IPS DF 4.7 (cell line): ENCODE measurements at regions not wholly inside any gene's neighbourhood (a gene's known extent, or its start where the extent isn't known, plus 50 kb on each side); places are given as distances from the start of the nearest gene placed in this dataset.

Experiments
- DNase-seq: peaks from one replicate; pipeline ENCODE4 v3.0.0-alpha.2; 2013; ENCODE audit warnings: low spot score; ENCODE audit errors: extremely low read depth

DNA sequence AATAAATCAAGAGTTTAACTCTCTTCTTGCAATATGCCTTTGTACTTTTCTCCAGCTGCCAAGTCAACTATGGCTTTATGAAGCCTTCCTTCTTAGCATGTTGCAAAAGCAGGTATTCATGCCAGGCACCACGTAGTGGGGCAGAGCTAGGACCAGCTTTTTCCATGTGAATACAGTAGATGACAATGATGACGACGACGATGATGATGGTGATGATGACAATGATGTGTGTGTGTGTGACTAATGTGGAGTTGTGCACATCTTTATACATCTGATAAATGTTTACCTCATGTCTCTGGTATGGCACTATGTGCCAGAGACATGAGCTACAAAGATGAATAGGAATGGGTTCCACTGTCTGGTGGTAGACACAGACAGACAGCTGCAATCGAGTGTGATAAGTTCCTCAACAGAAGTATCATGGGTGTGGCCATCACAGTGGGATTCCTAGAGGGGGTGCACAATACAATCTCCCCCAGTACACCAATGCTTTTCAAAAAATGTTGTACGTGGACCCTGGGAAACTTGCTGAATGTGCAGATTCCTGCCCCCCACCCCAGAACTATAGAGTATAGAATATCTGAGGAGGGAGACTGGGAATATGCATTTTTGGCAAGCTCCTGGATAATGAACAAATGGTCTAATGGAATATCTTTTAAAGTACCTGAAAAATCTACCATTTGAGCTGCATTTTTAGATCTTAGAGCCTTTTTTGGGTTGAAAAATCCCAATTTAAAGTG is 183.4 kb downstream of the ABCC12 start:
- DNase-seq, result no peak

DNA sequence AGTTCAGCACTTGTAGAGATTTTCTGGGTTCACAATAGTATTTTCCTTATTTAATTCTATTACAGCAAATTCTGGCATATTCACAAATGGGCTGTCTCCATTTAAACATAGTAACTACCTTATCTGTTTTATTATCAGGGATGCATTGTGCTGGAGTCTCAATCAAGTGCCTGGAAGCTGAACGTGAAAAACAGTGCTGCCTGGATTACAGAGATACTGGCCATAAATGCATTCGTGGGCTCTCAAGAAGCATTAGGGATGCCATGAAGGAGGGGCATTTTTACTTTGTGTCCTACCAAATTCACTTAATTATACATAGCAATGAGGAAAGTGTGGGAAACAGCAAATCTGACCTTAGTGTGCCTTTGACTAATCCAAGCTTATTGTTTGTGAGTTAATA is 184.6 kb downstream of the ABCC12 start:
- DNase-seq, result no peak

DNA sequence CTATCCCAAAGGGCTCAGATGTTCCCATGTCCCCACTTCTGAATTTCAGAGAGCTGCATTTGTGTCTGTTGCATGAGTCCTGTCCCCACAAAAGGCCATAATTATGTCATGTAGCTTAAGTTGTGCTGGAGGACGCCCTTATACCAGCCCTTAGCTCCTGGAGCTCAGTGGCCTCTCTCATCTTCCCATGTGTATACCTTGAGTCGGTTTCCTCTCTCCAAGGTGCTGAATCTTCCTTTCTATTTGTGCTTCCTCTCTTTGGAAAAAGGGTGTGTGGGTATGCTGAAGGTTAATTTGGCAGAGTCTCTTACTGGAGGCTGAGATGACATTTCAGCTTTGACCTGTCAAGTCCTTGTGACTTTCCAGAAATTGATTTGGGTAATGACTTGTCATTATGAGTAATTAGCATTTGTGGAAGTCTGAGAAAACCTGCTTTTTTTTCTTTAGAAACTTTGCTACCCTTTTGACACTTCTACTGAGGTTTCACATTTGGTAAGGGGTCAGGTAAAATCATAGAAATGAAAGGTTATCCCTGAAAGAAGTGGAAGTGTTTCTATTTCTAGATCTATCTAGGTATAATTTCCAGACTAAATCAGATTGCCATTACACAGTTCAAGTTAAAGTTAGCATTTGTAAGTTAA is 185.4 kb downstream of the ABCC12 start:
- peak; percentile 41 for DNase-seq

DNA sequence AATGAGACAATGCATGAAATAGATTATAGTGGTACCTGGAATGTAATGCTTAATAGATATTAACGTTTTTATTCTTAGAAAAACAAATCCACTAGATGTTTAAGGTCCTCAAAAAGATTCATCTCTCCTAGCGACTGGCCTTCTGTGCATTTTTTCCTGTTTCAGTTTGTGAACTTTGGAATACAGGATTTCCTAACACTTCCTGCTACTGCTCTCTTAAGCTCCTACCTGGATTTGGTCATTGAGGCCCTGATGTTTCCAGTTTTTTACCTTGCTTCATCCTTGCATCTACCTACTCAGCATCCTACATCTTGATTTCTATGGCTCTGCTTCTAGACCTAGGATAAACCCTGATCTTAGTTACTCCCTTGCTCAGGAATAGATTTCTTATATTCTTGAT is 188.4 kb downstream of the ABCC12 start:
- DNase-seq, result no peak

DNA sequence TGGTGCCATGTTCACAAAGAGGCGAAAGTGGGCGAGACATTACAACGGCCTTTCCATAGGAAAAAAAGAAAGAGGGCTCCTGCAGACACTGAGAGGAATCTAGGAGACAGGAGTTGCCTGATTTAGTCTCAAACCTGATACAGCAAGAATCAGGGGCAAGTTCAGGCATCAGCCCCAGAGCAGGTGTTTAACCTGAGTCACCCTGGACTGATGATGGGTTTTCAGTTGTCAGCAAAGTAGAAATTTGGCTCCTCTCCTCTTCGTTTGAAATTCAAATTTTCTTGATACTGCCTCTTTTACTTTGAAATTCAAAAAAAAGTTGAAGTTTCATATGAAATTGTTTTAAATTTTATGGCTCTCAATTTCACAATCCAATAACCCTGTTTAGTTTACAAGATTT is 189.5 kb downstream of the ABCC12 start:
- DNase-seq, result no peak

DNA sequence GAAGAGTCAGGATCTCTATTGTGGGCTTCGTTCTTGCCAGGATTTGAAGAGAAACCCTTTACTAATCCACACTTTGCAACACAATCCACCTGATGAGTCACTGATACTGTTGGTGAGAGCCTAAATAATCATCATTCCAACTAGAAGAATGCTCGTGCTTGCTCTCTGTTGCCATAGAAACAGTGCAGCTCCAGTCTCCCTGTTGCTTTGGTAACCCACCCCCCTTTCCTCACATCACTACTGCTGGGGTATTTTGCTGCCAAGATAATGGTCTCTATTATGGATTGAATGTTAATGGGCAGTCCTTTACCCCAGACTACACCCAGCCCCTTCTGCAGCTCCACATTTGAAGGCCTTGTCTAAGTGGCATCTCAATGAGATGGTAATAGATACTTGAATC is 190.4 kb downstream of the ABCC12 start:
- peak; percentile 49 for DNase-seq

DNA sequence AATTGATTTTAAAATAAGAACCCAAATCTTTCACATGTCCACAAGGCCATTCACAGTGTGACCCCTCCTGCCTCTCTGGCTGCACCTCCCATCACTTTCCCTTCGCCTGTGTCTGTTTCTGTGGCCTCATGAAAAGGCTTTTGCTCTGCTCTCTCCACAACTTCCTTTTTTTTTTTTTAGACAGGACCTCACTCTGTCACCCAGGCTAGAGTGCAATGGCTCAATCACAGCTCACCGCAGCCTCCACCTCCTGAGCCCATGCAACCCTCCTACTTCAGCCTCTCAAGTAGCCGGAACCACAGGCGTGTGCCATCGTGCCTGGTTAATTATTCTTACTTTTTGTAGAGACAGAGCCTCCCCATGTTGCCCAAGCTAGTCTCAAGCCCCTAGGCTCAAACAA is 197.1 kb downstream of the ABCC12 start:
- no peak for DNase-seq

DNA sequence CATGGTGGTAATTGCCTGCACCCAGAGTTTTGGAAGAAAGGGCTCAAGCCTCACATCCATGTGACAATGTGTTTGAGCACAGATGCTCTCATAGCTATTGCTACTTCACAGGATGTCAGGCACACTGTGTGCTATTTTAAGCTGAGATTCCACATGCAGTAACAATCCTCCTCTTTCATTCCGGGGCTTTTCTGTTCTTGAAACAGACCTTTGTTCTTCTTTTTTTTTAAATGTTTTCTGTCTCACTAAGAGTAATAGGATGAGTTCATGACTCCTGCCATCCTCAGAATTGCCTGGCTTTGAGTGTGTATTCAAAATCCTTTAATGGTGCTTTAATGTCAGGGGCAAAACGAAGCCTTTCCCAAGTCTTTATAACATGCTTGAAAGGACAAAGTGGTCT is 198.9 kb downstream of the ABCC12 start:
- DNase-seq, result no peak

DNA sequence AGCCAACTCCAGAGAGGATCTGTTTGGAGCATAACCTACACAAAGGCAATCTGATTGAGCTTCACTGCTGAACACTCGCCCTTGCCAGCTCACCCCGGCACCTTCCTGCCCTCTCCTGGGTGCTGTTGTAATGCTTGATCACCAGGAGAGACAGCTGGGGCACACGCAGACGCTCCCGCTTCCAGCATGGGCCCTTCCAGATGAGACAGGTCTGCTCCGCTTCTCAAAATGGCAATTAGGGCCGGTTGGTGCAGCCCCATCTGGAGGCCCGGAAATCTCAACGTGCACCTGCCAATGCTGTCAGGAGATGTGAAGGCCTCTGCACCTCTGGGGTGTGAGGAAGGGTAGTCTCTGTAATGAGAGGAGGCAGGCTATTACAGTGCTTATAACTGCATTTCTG is 206.1 kb downstream of the ABCC12 start:
- no peak for DNase-seq

DNA sequence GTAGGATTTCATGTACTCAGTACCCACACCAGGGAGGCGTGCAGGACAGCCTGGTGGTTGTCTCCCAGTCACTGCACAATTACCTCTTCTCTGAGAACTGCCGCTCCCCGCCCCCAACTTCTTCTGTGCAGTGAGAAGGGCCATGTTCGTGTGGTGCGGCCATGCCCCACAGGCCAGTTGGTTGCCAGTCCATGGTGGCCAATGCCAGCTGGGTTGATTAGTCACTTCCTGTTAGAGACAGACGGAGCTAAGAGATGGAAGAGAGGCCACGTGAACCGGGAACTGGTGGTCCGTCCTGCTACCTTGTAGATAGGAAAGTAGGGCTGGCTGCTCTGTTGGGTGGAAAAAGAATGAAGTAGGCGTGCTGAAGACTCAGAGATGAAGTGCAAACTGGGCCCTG is 206.5 kb downstream of the ABCC12 start:
- no peak for DNase-seq

DNA sequence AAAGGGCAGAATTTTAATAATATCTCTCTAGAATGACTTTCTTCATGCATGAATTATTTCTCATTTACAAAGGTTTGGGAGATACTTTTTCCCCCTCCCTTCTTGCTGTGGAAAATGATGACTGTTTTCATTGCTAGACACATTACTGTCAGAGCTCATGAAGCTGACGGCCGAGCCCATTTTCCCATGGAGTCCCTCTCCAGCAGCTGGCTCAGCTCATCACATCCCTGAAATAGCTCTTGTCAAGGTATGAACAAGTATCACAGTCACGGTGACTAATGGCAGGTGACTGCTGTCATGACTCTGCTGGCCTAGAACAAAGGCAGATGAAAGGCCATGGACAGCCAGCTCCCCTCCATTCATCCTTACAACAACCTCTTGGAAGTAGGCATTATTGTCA is 208.1 kb downstream of the ABCC12 start:
- DNase-seq, result no peak

DNA sequence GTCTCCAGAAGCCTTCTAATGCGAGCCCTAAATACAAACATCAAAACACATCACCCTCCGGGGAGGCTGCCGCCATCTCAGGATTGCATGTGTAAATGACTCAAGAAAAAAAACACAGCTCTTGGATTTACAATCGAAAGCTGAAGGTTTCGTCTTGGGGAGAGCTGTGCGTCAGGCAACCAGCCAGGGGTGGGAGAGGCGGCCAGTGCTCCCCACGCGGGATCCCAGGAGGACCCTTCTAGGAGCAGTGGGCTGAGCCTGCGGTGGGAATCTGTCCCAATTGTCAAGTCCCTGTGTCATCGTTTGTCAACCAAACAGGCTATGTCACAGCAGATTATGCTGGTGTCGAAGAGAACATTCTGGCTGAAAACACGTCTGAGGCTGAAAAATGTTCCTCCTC is 209.7 kb downstream of the ABCC12 start:
- no peak for DNase-seq

DNA sequence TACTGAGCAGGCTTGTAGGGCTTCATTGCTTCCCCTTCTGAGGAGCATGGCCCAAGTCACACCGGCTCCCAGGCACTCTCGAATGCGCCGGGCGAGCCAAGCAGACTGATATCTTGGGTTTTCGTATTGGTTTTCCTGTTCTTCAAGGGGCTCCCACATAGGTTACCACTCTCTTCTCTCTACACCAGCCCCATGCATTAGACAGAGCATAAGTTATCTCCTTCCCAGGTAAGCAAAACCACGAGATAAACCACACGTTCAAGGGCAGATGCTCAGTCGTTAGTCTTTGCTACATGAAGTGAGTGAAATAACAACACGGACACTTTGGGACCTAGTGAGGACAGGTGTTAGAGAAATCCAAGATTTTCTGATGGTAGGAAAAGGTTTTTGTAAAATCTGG is 211.2 kb downstream of the ABCC12 start:
- DNase-seq, result no peak

DNA sequence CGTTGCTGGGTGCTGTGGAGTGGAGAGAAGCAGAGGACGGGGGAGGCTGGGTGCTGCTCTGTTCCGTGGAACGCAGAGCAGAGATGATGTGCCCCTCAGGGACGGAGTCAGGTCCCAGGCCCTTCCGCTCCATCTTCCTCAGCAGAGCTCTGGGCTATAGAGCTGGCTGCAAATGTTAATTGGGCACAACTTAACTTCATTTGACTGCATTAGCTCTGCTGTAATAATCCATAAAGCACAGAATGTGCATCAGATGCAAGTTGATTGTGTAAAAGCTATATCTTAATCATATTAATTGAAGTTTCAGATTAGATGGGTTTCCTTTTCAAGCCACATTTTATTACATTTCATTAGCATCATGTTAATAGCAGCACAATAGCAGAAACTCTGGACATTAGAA is 212.6 kb downstream of the ABCC12 start:
- no peak for DNase-seq

DNA sequence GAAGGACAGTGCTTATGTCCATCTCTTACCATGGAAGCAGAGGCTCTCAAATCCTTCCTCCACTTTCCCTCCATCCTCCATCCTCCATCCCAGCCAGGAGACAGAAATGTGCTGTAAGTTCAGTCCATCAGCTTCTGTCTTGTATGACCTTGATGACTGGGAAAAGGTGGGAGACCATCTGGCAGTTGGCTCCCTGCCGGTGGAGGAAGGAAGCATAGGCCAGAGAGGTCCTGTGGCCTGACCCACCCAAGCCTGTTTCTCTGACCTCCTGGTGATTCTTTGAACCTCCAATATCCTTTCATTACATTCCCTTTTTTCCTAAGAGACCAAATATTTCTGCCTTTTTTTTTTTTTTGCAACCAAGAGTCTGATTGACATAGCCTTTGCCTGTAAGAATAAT is 215.3 kb downstream of the ABCC12 start:
- no peak for DNase-seq

DNA sequence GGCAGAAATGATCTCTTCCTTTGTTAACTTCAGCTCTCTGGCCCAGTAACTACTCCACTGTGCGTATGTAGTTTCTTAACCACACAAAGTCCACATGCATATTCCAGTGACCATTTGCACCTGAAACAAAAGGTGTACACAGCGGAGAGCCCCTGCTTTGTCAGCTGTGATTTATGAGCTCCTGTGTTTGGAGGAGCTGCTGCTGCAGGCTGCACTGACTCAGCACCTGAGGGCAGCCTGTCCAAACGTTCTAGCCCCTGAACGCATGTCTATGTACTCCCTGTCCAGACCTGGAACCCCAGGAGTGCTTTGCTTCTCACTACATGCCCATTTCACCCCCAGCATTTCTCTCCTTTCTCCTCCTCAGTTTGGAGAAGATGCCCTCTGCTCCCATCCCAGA is 216.1 kb downstream of the ABCC12 start:
- DNase-seq, result no peak

DNA sequence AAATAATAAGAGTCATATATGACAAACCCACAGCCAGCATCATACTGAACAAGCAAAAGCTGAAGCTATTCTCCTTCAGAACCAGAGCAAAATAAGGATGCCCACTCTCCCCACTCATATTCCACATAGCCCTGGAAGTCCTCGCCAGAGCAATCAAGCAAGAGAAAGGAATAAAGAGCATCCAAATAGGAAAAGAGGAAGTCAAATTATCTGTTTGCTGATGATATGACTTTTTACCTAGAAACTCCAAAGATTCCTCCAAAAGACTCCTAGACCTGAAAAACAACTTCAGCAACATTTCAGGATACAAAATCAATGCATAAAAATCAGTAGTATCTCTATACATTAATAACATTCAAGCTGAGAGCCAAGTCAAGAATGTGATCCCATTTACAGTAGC is 217.5 kb downstream of the ABCC12 start:
- no peak for DNase-seq

DNA sequence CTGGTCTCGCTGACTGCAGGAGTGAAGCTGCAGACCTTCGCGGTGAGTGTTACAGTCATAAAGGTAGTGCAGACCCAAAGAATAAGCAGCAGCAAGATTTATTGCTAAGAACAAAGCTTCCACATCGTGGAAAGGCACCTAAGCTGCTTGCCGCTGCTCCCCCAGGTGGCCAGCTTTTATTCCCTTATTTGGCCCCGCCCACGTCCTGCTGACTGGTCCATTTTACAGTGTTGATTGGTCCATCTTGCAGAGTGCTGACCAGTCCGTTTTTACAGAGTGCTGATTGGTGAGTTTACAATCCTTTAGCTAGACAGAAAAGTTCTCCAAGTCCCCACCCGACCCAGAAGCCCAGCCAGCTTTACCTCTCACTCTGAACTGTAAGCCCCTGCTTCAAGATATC is 227.8 kb downstream of the ABCC12 start:
- no peak for DNase-seq

DNA sequence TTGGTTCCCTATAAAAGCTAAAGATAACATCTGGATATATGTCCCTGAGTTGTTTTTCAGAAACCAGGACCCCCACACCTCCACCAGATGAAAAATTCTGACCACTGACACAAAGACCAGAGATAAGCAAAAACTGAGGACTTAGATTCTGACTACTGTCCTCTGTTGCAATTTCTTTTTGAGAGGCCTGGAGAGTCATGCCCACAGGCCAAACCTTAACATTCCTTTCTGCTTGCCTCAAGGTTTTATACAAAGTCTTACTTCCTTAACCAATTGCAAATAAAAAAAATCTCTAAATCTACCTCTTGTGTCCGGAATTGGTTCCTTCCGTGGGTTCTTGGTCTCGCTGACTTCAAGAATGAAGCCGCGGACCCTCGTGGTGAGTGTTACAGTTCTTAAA is 228.5 kb downstream of the ABCC12 start:
- no peak for DNase-seq

DNA sequence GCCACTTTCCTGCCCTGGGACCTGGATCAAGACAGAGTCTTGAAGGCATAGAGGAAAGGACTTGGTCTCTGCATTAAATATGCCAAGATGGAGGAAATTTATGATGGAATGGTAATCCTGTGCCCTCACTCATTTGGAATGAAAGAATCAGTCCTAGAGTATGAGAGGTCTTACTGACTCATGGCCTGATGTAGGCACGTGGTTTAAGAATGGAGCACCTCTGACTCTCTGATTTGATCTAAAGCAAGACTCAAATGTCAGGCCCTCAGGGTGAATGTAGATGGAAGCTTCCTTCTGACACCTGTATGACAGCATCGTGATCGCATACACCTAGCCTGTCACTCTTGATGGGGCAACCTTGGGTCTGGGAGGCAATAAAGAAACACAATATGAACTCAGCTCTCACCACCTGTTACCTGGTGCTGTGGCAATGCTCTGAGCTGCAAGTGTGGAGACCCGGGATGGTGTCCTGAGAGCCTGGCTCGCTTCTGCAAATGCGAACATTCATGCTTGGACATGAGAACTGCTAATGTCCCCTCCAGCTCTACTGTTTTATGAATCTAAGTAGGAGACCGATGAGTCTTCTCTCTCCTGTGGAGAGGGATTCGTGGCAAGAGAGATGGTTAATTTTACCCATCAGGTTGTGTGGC is 229.9 kb downstream of the ABCC12 start:
- DNase-seq, result no peak

DNA sequence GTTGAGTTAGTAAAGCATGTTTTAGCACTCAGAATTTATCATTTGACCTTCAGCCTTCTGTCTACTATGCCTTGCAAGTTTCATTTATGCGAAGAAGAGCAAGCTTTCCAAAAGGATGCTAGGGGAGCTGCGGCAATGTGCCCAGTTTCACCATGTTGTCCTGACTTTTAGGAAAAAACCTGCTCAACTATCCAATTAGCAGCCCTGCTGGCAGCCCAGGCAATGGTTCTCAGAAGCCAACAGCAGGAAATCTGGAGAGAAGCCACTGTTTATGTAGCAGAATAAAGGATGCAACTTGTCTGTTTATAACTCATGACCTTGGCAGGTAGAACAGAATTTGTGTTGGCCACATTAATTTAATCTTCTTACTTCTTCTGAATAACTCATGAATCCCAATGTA is 230.8 kb downstream of the ABCC12 start:
- no peak for DNase-seq

DNA sequence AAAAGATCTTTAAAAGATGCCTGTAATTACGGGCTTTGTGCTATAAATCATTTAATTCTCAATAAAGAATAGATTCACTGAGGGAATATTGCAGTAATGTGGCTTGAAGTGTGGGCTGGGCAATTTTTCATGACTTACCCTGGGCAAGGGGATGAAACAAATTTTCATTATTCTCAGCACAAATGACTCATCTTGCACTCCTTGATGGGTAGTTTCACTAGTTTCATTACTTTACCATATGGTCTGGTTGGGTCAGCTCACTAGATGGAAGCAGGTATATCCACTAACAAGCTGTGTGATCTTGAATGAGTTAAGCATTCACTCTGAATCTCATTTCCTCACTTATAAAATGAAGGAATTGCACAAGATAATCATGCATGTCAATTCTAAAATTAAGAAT is 234.3 kb downstream of the ABCC12 start:
- no peak for DNase-seq

DNA sequence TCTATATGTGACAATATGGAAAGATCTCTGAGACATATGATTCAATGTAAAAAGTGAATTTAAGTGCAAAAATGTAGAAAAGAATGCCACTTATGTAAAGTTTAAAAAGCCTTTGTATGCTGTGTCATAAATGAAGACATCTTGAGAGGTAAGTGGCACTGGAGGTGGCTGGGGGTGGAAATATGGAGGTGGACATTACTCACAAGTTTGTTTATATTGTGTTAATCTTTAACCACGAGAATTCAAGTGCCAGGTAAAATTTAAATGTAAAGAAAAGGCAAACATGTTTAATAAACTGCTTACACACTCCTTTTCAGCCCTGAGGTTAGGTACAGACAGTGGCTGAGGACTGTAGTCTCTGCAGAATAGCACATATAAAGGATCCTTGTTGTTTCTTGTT is 235.1 kb downstream of the ABCC12 start:
- DNase-seq, result no peak
